Midbrain (tissue), 1 donor: ENCODE measurements at regions not wholly inside any gene's neighbourhood (a gene's known extent, or its start where the extent isn't known, plus 50 kb on each side); places are given as distances from the start of the nearest gene placed in this dataset.

Experiments
- DNase-seq: peaks from one replicate; lab custom pipeline; 2025; lab: John Stamatoyannopoulos, UW

GRCh38 chr18:40882468-40882867 lies 1072.6 kb upstream of the PIK3C3 start:
- DNase-seq = no peak

DNA sequence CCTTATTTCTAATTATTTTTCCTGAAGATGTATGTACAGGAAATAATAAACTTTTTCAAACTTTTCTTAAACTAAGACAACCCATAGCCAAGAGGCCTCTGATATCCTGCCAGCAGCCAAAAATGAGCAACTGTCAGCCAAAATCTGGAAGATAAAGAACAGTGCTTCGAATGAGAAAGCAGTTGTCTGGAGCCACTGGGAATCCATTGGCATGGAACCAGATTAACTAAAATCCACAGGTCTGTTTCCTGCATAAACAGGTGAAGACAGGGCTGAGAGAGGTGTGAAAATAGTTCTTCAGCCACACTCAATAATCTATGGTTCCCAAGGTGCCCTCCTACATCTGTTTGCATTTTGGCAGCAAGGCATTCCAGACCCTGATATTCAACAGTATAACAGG lies 1076.7 kb upstream of the PIK3C3 start:
- no peak for DNase-seq

- DNase-seq = no peak
Observed at GRCh38 chr18:40877096-40877495, 1077.9 kb upstream of the PIK3C3 start.

- DNase-seq = no peak
Observed at GRCh38 chr18:40875101-40875615, 1079.9 kb upstream of the PIK3C3 start.

DNA sequence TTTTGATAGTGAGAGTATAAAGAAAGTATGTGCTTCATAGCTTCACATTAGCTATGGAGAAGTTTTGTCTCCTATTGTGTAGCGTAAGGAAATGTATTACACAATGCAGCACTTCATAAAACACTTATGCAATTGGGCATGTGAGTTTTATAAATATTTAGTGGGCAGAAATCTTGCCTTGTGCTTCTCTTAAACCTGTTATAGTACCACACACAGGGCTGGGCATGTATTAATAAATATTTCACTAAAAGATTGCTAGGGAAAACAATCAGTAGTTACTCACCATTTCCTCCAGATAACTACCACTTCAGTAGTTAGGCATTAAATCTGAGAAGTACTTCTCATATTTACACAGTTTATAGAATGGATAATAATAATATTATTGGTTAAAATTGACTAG lies 1080.8 kb upstream of the PIK3C3 start:
- DNase-seq = no peak

- no peak for DNase-seq
Observed at GRCh38 chr18:40868110-40868858, 1086.8 kb upstream of the PIK3C3 start.

DNA sequence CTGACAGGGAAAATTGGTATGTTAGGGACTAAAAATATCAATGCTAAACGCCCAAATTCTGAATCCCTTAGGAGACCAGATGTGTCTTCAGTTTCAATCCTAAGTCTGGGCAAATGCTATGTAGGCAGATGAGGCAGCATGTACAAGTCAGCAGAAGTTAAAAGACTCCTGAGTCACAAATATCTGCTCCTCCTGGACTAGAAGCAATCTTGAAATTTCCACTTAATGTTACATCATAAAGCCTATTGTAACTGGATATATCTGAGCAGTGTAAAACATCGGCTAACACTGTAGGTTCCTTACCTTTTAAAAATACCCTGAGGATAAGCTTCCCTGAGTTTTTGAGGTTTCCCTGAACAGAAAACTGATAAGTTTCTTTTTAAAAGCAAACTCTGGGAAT lies 1087.6 kb upstream of the PIK3C3 start:
- no peak for DNase-seq

DNA sequence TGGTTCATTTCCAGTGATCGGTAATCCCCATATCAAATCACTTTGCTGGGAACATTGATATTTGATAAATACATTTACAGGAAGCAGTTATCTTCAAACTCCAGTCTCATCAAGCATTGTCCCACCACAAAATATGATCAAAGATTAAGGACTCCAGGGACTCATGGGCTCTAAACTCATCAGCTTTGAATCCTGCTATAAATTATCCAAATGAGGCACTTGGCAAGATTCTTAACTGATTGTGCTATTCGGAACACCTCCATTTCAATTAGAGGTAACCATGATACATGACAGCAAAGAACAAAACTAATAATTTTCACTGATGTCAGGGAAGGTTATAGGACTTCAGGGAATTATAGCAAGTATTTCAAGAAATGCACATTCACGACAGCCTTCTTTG lies 1088.1 kb upstream of the PIK3C3 start:
- no peak for DNase-seq

DNA sequence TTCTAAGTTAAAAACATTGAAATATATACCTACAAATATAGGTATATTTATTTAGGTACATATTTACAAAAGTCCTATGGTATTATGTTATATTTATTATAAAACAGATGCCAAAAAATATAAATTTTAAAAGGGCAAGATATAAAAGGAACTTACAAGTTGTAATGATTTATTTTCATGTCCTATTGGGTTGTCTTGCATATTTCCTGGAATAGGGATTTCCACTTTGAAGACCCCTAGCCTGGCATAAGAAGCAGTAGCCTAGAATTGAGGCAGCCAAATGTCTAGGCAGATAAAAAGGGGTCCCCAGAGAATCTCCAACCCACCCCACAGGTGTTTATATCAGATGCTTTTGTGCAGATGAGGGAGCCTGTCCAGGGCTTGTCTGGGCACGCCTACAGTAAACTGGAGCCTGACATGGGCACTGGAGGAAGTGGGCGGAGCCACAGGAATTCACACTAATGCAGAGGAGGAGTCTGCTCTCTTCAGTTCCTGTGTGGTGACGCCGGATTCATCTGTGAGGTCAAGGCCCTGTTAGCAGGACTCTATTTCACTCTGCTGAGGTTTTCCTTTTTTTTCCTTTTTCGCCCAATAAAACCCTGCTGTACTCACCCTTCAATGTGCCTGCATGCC lies 1088.9 kb upstream of the PIK3C3 start:
- DNase-seq = no peak

DNA sequence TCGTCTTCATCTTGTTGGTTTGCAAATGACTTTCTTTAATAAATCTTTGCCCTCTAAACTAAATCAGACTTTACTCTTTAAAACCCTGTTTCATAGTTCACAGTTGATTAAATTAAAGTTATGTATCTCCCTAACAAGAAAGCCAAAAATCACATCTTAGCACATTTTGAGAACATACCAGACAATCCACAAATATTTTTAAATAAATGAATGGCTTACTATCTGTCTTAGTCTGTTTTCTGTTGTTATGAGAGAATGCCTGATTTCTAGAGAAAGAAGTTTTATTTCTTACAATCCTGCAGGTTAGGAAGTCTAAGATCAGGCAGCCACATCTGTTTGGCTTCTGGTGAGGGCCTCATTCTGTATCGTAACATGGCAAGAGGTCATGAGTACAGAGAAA lies 1090.2 kb upstream of the PIK3C3 start:
- DNase-seq = no peak

DNA sequence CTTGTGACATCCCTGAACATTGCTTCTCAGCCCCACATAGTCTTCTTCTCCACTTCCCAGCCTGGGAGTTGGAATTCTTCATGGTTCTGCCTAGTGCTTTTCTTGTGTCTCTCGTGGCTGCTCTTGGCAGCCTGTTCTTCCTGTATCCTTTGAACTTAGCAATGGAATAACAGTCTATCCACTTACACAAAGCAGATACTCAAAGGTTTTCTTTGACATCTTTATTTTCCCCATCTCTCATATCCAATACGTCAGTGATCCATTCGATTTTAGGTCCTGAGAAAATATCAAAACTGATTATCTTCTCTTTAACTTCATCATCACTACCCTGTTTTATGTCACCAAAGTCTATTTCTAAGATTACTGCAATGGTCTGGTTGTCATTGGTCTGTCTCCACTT lies 1091.2 kb upstream of the PIK3C3 start:
- no peak for DNase-seq

DNA sequence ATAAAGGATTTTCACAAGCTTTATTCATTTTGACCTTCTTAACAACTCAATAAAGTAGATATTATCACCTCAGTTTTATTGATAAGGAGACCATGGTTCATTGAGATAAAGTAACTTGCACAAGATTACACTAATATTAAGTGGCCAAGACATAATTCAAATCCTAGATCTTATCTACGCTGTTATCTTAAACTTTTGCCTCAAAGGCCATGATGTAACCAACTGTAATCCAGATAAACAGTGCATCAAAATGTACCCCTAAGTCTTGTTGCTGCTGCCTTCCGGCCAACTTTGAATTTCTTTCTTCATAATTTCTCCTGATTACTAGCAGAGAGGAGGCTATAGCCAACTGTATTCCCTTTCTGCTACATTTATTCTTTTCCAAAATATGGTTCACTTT lies 1094.8 kb upstream of the PIK3C3 start:
- no peak for DNase-seq

GRCh38 chr18:40855661-40856060 lies 1099.4 kb upstream of the PIK3C3 start:
- no peak for DNase-seq

GRCh38 chr18:40852406-40852805 lies 1102.6 kb upstream of the PIK3C3 start:
- DNase-seq = no peak

- DNase-seq = peak; percentile 11
Observed at GRCh38 chr18:40851014-40851429, 1104.0 kb upstream of the PIK3C3 start.

DNA sequence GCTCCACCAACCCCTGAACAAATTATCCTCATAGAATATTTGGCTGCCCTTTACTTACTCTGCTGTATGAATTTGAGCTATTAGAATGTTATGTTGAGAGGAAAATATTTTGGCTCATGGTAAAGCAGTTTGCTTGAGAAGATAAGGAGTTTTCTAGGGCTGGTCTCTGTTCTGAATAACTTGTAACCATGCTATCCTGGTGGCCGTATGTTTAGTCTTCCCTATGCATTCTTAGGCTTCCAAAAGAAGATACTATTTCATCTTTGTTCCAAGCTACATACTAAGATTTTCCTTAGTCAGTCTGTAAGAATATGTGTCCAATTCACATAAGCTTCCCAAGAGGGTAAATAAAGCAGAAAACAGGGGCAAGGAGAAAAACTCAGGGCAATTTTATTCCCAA lies 1105.1 kb upstream of the PIK3C3 start:
- DNase-seq = no peak

GRCh38 chr18:40841467-40841866 lies 1113.6 kb upstream of the PIK3C3 start:
- no peak for DNase-seq

DNA sequence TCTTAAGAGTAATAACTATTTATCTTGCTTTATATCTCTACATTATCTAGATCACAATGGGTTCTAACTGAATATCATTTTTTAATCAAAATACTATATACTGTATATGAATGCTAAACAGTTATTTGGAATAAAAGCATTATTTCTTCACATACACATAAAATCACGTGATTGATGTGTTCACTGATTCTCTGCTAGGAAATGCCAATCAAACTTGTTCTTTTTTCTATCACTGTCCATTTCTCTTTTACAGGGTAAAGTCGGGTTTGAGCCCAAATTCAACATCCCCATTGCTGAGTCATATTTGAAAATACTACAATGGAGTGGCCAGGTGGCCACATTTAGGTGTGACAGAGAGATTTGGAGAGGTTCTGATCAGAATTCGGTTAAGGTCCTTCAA lies 1114.0 kb upstream of the PIK3C3 start:
- DNase-seq = no peak

- DNase-seq = no peak
Observed at GRCh38 chr18:40832362-40832761, 1122.7 kb upstream of the PIK3C3 start.

DNA sequence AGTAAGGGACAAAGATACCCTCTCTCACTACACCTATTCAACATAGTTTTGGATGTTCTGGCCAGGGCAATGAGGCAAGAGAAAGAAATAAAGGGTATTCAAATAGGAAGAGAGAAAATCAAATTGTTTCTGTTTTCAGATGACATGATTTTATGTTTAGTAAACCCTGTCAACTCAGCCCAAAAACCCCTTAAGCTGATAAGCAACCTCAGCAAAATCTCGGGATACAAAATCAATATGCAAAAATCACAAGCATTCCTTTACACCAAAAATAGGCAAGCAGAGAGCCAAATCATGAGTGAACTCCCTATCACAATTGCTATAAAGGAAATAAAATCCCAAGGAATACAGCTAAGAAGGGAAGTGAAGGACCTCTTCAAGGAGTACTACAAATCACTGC lies 1130.7 kb upstream of the PIK3C3 start:
- DNase-seq = no peak

DNA sequence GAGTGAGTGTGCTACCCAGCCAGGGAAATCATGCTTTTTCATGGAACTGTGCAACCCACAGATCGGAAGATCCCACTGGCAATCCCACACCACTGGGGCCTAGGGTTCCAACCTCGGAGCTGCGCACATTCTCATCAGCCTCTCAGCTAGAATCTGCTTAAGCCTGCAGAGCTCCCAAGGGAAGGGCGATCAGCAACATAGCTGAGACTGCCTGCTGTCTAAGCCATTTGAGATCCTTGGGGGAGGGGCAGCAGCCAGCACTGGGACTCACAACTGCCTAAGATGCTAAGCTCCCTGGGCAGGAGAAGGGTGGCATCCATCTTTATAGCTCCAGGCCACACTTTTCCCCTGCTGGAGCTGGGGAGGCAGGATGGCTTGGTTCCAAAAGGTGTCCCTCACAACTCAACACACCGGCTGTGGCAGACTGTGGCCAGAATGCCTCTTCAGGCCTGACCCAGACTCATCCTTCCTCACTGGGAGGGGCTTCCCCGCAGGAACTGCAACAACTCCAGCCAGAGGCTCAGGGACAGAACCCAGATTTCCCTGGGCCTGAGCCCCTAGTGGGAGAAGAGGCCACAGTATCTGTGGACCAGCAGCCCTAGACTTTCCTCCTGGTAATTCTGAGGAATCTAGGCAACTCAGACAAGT lies 1133.3 kb upstream of the PIK3C3 start:
- no peak for DNase-seq

DNA sequence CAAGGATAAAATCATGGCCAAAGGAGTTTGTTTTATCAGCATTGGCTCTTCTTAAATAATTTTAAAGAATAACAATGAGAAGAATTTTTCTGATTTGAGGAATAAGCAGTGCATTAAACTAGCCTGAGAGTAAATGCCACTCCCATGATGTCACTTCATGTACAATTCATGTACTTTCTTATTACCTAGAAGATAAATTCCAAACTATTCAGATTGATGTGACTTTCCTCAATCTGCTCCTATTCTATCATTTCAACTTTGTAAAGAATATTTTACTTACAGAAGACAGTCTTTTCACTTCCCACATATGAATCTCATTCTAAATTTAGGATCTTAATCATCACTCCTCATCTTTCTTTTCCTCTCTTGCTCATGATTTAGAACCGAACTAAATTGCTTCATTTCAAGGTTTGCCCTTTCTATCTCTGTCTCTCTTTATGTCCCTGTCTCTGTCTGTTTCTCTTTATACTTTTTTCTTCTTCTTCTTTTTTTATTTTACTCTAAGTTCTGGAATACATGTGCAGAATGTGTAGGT lies 1142.0 kb upstream of the PIK3C3 start:
- no peak for DNase-seq

GRCh38 chr18:40810372-40810771 lies 1144.7 kb upstream of the PIK3C3 start:
- no peak for DNase-seq
